MG63 (cell line): ENCODE measurements at regions not wholly inside any gene's neighbourhood (a gene's known extent, or its start where the extent isn't known, plus 50 kb on each side); places are given as distances from the start of the nearest gene placed in this dataset.
"Not testable (repeated sequence)": the region's sequence is repeated elsewhere in the genome, so short reads cannot be mapped to it uniquely, and the experiment has no call there.

ENCODE experiments used
- DNase-seq: peaks from one replicate; pipeline ENCODE4 v3.0.0-alpha.2; 2020
- H3K27me3 ChIP-seq: fragments of 250-450 bp; sonication (Bioruptor Pico); 2 replicates; pipeline ENCODE4 v1.5.1; 2020; ENCODE audit warnings: mild to moderate bottlenecking, moderate library complexity
- H3K36me3 ChIP-seq: fragments of 250-450 bp; sonication (Bioruptor Pico); 2 replicates; pipeline ENCODE4 v1.5.1; 2020; ENCODE audit warnings: mild to moderate bottlenecking, moderate library complexity
- H3K4me3 ChIP-seq: fragments of 250-450 bp; sonication (Bioruptor Pico); 2 replicates; pipeline ENCODE4 v1.5.1; 2020; ENCODE audit warnings: mild to moderate bottlenecking, moderate library complexity
- H3K9me3 ChIP-seq: fragments of 250-450 bp; sonication (Bioruptor Pico); 2 replicates; pipeline ENCODE4 v1.5.1; 2020; ENCODE audit warnings: mild to moderate bottlenecking, moderate library complexity

DNA sequence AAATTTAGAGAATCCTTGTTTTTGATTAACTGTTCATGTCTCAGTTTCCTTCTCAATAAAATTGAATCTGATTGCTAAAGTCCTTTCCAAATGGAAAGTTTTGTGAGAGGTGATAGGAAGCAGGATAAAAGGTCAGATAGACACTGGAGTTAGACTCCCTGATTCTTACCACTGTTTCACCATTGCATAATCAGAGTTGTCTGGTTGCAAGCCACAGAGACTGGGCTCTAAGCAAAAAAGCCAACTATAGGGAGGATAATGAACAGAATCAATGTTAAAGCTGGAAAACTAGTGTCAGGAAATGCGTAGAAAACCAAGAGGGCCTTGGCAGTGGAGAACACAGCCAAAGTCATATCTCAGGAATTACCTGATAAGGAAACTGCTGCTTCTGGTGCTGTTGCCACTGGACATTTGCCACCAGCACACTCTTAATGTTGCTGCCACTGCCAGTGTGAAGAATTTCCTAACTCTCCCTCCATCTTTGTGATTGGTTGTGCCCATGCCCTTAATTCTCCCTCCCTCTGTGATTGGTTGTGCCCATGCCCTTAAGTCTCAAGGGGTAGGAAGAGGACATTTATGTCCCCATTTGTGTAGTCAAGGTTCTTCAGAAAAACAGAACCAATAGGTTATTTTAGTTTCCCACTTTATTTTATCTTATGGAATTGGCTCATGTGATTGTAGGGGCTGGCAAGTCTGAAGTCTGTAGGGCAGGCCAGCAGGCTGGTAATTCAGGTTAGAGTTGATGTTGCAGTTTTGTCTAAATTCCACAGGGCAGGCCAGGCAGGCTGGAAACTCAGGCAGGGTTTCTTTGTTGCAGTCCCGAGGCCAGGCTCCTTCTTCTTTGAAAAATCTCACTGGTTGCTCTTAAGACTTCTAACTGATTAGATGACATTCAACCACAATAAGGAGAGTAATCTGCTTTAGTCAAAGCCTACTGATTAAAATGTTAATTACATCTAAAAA lies 639.0 kb downstream of the REEP3 start:
- Histone ChIP-seq H3K4me3 (no peak overlapping the region), H3K9me3 (no peaks in the 10 kb centered on the region), H3K36me3 (no peaks in the 10 kb centered on the region), H3K27me3 (no peaks in the 10 kb centered on the region; the same call in 1 of the 2 replicates)
- no peak for DNase-seq

DNA sequence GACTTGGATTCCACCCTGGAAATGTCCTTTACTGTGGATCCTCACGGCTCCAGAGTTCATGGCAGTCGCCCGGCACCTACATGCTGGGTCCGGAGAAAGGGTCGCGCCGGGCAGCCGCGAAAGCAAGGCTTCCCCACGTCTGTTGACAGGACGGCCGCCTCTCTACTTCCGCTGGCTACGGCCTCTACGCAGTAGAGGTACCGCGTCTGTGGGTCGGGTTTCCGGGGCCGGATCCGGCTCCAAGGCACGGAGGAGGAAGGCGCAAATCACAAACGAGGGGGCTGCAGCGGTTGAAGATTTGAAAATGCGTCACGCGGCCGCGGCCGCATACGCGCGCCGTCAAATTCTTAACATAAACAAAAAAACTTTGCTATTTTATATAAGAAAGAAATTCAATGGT lies 649.6 kb downstream of the REEP3 start:
- Histone ChIP-seq H3K9me3 (no peaks in the 10 kb centered on the region), H3K36me3 (no peaks in the 10 kb centered on the region), H3K27me3 (no peaks in the 10 kb centered on the region), H3K4me3 (no peak overlapping the region)
- no peak for DNase-seq

- no peak for DNase-seq
- no peak overlapping the region for H3K4me3 ChIP-seq
Measured at GRCh38 chr10:64173826-64174225, 652.6 kb downstream of the REEP3 start.

DNA sequence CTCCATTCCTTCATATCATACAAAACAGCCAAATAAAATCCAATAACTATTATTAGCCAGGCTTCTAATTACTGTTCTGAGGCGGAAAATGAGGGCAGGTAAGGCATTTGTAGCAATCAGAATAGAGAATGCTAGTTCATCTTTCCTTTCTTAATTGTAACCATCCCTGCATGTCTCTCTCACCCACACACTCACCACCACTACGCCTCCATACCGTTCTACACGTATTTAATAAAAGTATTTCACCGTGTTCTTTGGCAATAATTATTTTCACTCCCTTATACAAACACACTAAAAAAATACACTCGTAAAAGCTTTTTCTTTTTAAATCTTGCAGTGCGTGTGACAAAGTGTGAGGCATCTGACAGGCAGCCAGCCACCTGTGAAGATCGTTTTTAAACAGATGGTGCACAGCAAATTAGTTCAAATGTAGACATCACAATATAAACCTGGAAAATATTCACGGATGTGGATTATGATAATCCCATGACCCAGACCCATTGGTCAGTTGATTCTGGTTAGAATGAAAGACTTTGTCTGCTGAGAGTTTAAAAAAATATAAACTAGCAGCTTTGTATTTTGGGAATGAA lies 653.6 kb downstream of the REEP3 start:
- Histone ChIP-seq H3K27me3 (no peaks in the 10 kb centered on the region), H3K4me3 (no peak overlapping the region), H3K9me3 (no peaks in the 10 kb centered on the region), H3K36me3 (no peaks in the 10 kb centered on the region)
- no peak for DNase-seq

More at GRCh38 chr10:64173826-64174225, 652.6 kb downstream of the REEP3 start:
- Histone ChIP-seq H3K27me3 (no peaks in the 10 kb centered on the region), H3K36me3 (no peaks in the 10 kb centered on the region), H3K9me3 (no peaks in the 10 kb centered on the region)

DNA sequence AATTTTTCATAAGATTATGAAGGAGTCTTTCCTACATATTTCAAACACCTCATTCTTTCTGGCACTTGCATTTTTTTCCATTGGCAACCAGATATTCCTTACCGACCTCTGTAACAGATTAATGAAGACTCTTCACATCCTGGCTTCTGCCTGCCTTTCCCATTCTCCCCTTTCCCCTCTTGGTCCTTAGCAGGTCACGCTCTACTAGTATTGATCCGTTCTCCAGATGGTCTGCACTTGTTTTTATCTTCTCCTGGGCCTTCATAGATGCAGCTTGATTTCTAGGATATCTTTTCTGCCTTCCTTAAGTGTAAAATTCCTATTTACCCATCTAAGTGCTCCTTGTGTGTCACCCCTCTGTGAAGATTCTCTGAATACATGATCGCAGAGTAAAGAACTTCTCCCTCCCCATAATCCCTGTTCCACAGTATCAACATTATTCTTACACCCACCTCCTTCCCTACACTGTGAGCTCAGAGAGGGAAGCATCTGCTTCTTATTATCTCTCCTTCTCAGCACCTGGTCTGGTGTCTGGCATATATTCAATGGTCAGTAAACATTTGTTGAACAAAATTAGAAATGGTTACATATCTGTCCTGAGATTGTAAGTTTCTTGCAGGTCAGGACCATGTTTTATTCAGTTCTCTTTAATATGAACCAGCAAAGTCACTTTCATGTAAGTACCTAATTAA lies 654.2 kb downstream of the REEP3 start:
- H3K36me3 ChIP-seq: no peaks in the 10 kb centered on the region
- DNase-seq: no peak
- no peak overlapping the region for H3K4me3 ChIP-seq
- no peaks in the 10 kb centered on the region for H3K9me3 ChIP-seq
- H3K27me3 ChIP-seq: no peaks in the 10 kb centered on the region

DNA sequence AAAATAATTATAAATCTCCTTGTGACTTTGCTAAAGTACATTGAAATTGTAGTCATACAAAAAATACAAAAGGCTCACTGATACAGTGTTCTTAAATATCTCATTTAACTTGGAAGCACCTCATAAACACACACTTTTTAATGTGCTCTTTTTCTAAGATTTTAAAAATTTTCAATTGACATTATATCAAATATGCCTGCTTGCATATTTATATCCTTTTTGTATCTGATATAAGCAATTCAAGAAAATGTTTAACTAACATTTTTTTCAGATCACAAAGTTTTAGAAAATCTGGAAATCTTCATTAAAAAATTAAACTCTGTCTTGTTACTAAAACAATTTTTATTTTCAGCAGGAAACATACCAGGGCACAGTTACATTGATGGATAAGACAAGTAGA lies 661.5 kb downstream of the REEP3 start:
- Histone ChIP-seq H3K9me3 (no peaks in the 10 kb centered on the region), H3K27me3 (no peaks in the 10 kb centered on the region)
- no peak for DNase-seq

GRCh38 chr10:64191286-64191685 lies 670.1 kb downstream of the REEP3 start:
- Histone ChIP-seq H3K36me3 (no peaks in the 10 kb centered on the region), H3K9me3 (no peaks in the 10 kb centered on the region), H3K4me3 (no peak overlapping the region), H3K27me3 (peaks cover 2% of the 10 kb centered on the region; the same call in 1 of the 2 replicates)
- no peak for DNase-seq

More for the DNA sequence above, 661.5 kb downstream of the REEP3 start:
- Histone ChIP-seq H3K36me3 (no peaks in the 10 kb centered on the region), H3K4me3 (no peak overlapping the region)

GRCh38 chr10:64196638-64197315 lies 675.6 kb downstream of the REEP3 start:
- no peak for DNase-seq
- H3K4me3 ChIP-seq: no peak overlapping the region
- no peaks in the 10 kb centered on the region for H3K27me3 ChIP-seq
- H3K36me3 ChIP-seq: no peaks in the 10 kb centered on the region
- H3K9me3 ChIP-seq: no peaks in the 10 kb centered on the region

- no peaks in the 10 kb centered on the region for H3K27me3 ChIP-seq
- H3K36me3 ChIP-seq: no peaks in the 10 kb centered on the region
- DNase-seq: no peak
- no peak overlapping the region for H3K4me3 ChIP-seq
- H3K9me3 ChIP-seq: no peaks in the 10 kb centered on the region
Measured at GRCh38 chr10:64201936-64202335, 680.7 kb downstream of the REEP3 start.

DNA sequence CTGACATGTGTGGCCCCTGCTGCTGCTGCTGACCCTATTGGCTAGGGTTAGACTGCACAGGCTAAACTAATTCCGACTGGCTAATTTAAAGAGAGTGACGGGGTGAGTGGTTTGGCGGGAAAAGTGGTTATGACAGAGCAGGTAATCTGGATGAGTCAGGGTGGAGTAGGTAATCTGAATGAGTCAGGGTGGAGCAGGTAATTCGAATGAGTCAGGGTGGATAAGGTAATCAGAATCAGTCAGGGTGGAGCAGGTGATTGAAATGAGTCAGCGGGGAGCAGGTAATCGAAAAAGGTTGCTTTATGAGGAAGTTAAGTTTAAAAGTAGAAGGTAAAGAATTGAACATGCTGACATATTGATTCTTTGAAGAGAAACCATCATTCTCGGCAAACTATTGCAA lies 683.3 kb downstream of the REEP3 start:
- not testable (repeated sequence) for H3K4me3 ChIP-seq, H3K36me3 ChIP-seq, H3K27me3 ChIP-seq, H3K9me3 ChIP-seq, DNase-seq

- Histone ChIP-seq H3K4me3 (no peak overlapping the region), H3K36me3 (no peaks in the 10 kb centered on the region), H3K9me3 (no peaks in the 10 kb centered on the region), H3K27me3 (no peaks in the 10 kb centered on the region)
- DNase-seq: no peak
Measured at GRCh38 chr10:64206409-64206808, 685.2 kb downstream of the REEP3 start.

GRCh38 chr10:64209561-64209960 lies 688.4 kb downstream of the REEP3 start:
- no peak overlapping the region for H3K4me3 ChIP-seq
- DNase-seq: peak; percentile 22

GRCh38 chr10:64210211-64210610 lies 689.0 kb downstream of the REEP3 start:
- Histone ChIP-seq H3K4me3 (no peak overlapping the region), H3K36me3 (no peaks in the 10 kb centered on the region), H3K9me3 (no peaks in the 10 kb centered on the region), H3K27me3 (no peaks in the 10 kb centered on the region)
- no peak for DNase-seq

More at GRCh38 chr10:64209561-64209960, 688.4 kb downstream of the REEP3 start:
- no peaks in the 10 kb centered on the region for H3K36me3 ChIP-seq
- no peaks in the 10 kb centered on the region for H3K27me3 ChIP-seq
- H3K9me3 ChIP-seq: no peaks in the 10 kb centered on the region

- no peak overlapping the region for H3K4me3 ChIP-seq
- no peaks in the 10 kb centered on the region for H3K27me3 ChIP-seq
- H3K9me3 ChIP-seq: no peaks in the 10 kb centered on the region
- no peak for DNase-seq
- H3K36me3 ChIP-seq: no peaks in the 10 kb centered on the region
Measured at GRCh38 chr10:64211466-64211865, 690.3 kb downstream of the REEP3 start.

GRCh38 chr10:64215088-64215487 lies 693.9 kb downstream of the REEP3 start:
- no peak for DNase-seq
- Histone ChIP-seq H3K27me3 (no peaks in the 10 kb centered on the region), H3K4me3 (no peak overlapping the region), H3K9me3 (no peaks in the 10 kb centered on the region), H3K36me3 (no peaks in the 10 kb centered on the region)

GRCh38 chr10:64219271-64220025 lies 698.2 kb downstream of the REEP3 start:
- no peak for DNase-seq
- no peaks in the 10 kb centered on the region for H3K27me3 ChIP-seq

More at GRCh38 chr10:64219271-64220025, 698.2 kb downstream of the REEP3 start:
- Histone ChIP-seq H3K4me3 (no peak overlapping the region), H3K36me3 (no peaks in the 10 kb centered on the region), H3K9me3 (no peaks in the 10 kb centered on the region)
